ENCODE measurements at regions not wholly inside any gene's neighbourhood (a gene's known extent, or its start where the extent isn't known, plus 50 kb on each side); places are given as distances from the start of the nearest gene placed in this dataset.

DNA sequence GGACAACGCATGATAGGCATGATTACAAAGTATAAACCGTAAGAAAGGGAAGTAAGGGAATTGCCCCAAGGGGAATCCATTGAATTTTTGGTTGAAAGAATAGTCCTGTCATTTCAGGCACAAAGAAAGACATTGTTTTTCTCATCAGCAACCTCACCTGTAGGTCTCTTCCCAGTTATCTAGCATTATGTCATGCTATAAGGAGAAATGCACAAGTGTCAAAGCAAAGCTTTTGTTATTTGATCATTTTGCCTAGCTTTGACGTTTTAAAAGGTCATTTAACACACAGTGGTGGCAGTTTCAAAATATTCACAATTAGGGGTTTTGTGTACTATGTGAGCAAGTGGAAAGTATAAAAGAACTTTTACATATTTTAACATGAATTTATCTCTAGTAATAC is 796.2 kb upstream of the MIR17HG start:
- no peak for TF ChIP-seq CTCF (IDR thresholded peaks at IDR 0.05)
- TF ChIP-seq POLR2A (IDR thresholded peaks at IDR 0.05) = no peak

Data from esophagus squamous epithelium (tissue), 4 donors.